NOMO-1 treated with DMSO at 0.1 percent for 48 hours (cell line): ENCODE measurements at regions not wholly inside any gene's neighbourhood (a gene's known extent, or its start where the extent isn't known, plus 50 kb on each side); places are given as distances from the start of the nearest gene placed in this dataset.

Source experiments
- DNase-seq: peaks from one replicate; lab custom pipeline; 2025; ENCODE audit not compliant: unreplicated experiment; lab: John Stamatoyannopoulos, UW

GRCh38 chr2:138430181-138430580 is 71.4 kb upstream of the SPOPL start:
- DNase-seq: no peak

- DNase-seq: no peak
Measured at GRCh38 chr2:138432971-138433370, 68.6 kb upstream of the SPOPL start.

- no peak for DNase-seq
Measured at GRCh38 chr2:138433995-138434951, 67.3 kb upstream of the SPOPL start.

- DNase-seq: no peak
Measured at GRCh38 chr2:138435701-138436100, 65.9 kb upstream of the SPOPL start.

- DNase-seq: no peak
Measured at GRCh38 chr2:138439733-138440132, 61.8 kb upstream of the SPOPL start.

- no peak for DNase-seq
Measured at GRCh38 chr2:138440759-138441158, 60.8 kb upstream of the SPOPL start.

GRCh38 chr2:138441916-138442315 is 59.7 kb upstream of the SPOPL start:
- no peak for DNase-seq

GRCh38 chr2:138444411-138444810 is 57.2 kb upstream of the SPOPL start:
- DNase-seq: no peak

- DNase-seq: no peak
Measured at GRCh38 chr2:138445227-138445626, 56.3 kb upstream of the SPOPL start.

- DNase-seq: no peak
Measured at GRCh38 chr2:138446043-138446442, 55.5 kb upstream of the SPOPL start.

- DNase-seq: no peak
Measured at GRCh38 chr2:138447889-138448570, 53.5 kb upstream of the SPOPL start.
